ENCODE measurements at regions not wholly inside any gene's neighbourhood (a gene's known extent, or its start where the extent isn't known, plus 50 kb on each side); places are given as distances from the start of the nearest gene placed in this dataset.

- DNase-seq: no peak
Observed at GRCh38 chr15:26177816-26178215, 314.7 kb upstream of the ATP10A start.

GRCh38 chr15:26176831-26177230 lies 313.7 kb upstream of the ATP10A start:
- DNase-seq: no peak

DNA sequence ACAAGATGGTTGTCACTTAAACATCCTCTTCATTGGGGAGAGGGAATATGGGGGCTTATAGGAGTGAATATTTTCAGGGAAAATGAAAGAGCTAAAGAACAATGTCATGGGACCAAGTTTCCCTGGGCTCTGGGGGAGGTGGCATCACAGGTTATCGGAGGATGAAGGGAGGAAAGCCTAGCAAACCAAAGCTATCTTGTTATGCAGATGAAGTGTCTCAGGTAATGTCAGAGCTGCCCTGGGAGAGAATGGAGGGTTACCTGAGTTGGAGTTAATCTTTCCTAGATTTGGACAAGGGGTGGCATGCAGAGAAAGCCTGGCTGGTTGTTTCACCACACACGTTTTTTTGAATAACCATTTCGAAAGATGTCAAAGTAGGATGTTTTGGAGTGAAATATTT lies 308.1 kb upstream of the ATP10A start:
- no peak for DNase-seq

- DNase-seq: no peak
Observed at GRCh38 chr15:26166429-26166828, 303.3 kb upstream of the ATP10A start.

DNA sequence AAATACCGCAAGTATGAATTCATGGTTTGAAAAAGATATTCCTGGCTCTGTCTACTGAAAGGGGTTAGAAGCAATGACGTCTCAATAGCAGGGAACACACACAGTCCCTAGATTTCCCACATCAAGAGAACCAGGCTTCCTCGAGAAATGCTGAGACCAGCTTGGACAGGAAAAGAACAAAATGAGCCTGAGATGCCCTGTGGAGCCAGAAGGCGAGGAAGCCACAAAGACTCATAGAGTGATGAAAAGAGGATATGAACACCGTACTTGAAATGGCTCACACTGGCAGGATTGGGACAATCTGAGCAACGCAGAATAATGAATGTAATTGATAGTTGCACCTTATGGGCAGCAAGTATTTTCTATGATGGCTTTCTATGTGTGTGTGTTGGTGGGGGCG lies 302.4 kb upstream of the ATP10A start:
- no peak for DNase-seq

- no peak for DNase-seq
Observed at GRCh38 chr15:26160343-26160742, 297.2 kb upstream of the ATP10A start.

DNA sequence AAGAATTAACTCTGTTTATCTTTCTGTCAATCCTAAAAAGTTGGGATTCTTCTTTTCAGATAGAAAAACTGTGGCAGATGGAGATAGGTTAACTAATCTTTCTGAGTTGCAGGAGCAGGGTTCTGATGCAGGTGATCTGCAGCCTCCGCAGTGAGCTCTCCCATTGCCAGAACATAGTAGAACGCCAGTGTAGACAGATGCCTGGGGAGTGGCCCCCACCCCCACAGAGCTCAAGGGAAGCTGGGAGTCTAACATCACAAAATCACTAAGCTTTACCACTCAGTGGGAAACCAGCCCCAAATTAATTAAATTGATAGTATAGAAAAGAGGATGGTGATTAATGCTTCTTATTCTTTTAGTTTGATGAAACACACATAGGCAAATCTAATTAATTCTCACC lies 295.0 kb upstream of the ATP10A start:
- no peak for DNase-seq

DNA sequence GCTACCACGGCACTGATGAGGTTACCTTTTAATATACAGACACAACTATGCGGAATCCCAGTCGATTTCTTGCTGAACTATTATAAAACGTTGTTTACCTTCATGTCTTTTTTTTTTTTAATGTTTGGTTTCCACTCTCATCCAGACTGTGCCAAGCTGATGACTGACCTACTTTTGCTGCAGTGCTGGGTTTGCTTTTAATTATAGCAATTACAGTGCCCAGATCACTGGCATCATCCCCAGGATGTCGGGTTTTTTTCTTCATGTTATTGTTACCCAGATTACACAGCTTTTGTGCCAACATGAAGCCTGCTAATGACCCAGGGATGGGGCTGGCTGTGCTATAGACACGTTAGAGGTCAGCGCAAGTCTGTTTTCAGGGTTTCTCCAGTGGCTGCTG lies 294.0 kb upstream of the ATP10A start:
- DNase-seq: no peak

- DNase-seq: no peak
Observed at GRCh38 chr15:26156051-26156450, 292.9 kb upstream of the ATP10A start.

DNA sequence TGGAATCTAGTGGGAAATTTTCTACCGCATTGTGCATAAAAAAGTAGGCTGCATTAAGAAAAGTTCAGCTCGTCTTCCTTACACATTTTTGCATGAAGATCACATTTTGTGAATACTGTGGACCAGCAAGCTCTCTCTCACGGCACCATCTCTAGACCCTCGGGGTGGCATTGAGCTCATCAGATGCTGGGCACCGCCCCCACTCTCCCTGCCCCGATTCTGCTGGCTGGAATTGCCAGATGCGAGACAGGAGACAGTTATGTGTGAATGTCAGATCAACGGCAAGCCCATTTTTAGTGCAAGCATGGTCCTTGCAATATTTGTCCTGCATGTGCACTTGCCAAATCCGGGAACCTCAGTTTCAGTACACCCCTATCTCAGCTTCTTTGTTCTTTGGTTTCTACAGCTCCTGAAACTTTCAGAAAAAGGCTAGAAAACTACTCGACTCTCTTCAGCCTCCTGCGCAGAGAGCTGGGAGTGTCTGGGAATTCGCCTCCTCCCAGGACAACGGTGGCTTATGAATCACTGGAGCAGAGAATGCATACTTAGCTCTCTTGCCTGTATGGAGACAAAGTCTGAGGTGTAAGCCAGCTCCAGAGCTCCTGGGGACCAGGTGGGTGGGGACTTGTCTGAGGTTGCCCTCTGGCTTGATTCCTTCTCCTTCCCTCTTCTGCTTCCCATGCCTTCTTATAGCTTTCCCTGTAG lies 285.2 kb upstream of the ATP10A start:
- no peak for DNase-seq

GRCh38 chr15:26146202-26146601 lies 283.1 kb upstream of the ATP10A start:
- DNase-seq: no peak

DNA sequence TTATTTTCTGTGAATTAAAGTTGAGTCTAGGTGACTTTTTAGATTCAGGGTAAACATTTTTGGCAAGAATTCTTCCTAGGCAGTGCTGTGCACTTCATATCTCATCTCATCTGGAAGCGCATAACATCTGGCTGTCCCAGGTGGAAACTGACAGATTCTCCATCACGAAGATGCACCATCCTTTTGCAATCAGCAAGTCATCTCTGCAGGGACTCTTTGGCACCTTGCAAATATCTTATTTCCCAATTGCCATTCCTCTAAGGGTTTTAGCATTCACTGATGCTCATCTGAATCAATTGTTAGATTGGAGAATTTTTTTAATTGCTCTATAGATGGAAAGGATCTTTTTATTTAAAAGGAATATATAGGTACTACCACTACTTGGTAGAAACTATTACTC lies 282.7 kb upstream of the ATP10A start:
- no peak for DNase-seq

GRCh38 chr15:26144836-26145235 lies 281.7 kb upstream of the ATP10A start:
- no peak for DNase-seq

DNA sequence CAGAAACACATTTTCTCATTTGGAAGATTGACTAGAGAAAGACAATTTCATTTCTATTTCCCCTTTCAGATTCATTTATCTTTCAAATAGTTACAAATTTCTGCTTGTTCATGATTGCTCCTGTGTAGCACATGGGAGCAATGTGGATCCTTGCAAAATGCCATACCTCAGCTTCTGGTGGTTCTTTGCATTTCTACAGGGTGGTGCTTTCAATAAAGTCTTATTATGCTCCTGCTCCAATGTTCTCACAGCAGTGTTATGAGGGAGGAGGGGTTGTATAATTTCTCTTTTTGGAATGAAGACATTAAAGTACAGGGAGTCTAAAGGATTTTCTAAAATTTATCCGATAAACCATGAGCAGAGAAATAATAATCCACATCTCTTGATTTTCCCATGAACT lies 280.1 kb upstream of the ATP10A start:
- DNase-seq: no peak

DNA sequence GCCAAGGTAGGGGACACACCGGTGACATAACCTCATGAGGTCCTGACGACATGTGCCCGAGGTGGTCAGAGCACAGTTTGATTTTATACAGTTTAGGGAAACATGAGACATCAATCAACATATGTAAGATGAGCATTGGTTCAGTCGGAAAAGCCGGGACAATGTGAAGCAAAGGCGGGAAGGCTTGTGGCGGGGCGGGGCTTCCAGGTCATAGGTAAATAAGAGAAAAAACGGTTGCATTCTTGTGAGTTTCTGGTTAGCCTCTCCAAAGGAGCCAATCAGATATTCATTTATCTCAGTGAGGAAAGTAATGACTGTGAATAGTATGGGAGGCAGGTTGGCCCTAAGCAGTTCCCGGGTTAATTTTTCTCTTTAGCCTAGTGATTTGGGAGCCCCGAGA lies 271.7 kb upstream of the ATP10A start:
- DNase-seq: no peak

DNA sequence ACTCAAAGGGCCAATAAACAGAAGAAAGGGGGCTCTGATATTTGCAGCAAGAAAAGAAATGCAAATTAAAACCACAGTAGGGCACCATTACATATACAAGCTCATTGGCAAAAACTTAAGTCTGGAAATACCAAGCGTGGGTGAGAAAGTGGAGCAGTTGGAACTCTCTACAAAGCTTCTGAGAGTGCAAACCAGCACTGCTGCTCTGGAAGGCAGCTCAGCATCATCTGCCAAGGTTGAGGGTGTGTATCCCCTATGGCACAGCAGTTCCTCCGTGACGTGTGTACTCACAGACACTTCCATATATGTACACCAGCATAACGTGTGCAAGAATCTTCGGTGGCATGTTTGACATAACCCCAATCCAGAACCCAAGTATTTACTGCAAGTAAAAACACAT lies 271.0 kb upstream of the ATP10A start:
- no peak for DNase-seq

DNA sequence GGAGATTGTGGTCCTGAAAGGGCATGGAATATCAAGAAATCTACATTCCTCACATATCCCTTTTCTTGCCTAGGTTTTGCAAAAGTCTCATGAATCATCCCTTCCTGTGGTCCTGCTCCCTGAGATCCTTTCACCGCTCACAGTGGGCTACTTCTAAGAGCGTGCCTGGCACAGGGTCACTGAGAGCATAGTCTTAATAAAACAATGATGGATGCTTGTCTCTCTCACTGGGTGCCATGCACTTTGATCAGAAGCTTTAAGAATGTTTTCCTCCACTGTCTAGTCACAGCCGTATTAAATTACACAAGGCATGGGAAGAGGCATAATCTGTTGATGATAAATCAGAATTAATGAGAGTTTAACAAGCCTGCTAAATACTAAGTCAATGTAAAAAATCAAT lies 269.7 kb upstream of the ATP10A start:
- no peak for DNase-seq

DNA sequence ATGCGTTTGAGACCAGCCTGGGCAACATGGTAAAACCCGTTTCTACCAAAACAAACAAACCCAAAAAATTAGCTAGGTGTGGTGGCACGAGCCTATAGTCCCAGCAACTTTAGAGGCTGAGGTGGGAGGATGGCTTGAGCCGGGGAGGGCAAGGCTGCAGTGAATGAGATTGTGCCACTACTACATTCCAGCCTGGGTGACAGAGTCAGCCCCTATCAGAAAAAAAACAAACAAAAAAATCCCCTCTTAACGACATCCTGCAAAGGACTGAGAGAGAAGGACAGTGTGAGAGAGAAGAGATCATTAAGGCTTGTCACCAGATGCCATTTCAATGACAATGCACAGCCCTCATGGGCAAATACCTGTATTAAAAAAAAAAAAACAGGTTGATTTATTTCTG lies 266.7 kb upstream of the ATP10A start:
- no peak for DNase-seq

GRCh38 chr15:26128611-26129140 lies 265.5 kb upstream of the ATP10A start:
- no peak for DNase-seq

DNA sequence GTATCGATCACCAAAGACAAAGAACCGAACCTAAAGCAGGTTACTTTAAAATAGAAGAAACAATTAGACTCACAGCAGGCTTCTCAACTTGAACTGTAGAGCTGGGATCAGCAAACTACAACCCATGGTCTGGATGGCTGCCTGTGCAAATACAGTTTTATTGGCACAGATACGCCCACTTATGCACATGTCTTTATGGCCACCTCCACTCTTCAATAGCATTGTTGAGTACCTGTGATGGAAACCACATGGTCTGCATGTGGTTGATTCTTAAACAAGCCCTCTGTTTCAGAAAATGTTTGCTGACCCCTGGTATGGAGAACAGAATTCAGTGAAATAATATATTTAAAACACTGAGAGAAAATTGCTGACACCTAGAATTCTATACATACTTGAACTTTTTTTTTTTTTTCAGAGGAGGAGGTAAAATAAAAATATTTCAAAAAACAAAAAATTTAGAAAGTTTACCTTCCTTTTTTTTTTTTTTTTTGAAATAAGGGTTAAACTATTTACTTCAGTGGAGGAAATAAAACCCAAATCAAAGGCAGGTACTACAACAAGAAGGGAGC lies 263.8 kb upstream of the ATP10A start:
- DNase-seq: no peak

- DNase-seq: no peak
Observed at GRCh38 chr15:26126070-26126469, 262.9 kb upstream of the ATP10A start.

GRCh38 chr15:26125664-26126063 lies 262.5 kb upstream of the ATP10A start:
- DNase-seq: no peak

- no peak for DNase-seq
Observed at GRCh38 chr15:26119322-26119721, 256.2 kb upstream of the ATP10A start.

- no peak for DNase-seq
Observed at GRCh38 chr15:26115229-26115943, 252.3 kb upstream of the ATP10A start.
